Activated gamma-delta T cell treated with anti-CD3 and anti-CD28 coated beads, Interleukin-2, amount 50 U/mL, for 16 hours (primary cell): ENCODE measurements at regions not wholly inside any gene's neighbourhood (a gene's known extent, or its start where the extent isn't known, plus 50 kb on each side); places are given as distances from the start of the nearest gene placed in this dataset.
"Not testable (repeated sequence)": the region's sequence is repeated elsewhere in the genome, so short reads cannot be mapped to it uniquely, and the experiment has no call there.

Source experiments
- DNase-seq: peaks from one replicate; pipeline ENCODE4 v3.0.0-alpha.2; 2020; ENCODE audit warnings: low read depth

DNA sequence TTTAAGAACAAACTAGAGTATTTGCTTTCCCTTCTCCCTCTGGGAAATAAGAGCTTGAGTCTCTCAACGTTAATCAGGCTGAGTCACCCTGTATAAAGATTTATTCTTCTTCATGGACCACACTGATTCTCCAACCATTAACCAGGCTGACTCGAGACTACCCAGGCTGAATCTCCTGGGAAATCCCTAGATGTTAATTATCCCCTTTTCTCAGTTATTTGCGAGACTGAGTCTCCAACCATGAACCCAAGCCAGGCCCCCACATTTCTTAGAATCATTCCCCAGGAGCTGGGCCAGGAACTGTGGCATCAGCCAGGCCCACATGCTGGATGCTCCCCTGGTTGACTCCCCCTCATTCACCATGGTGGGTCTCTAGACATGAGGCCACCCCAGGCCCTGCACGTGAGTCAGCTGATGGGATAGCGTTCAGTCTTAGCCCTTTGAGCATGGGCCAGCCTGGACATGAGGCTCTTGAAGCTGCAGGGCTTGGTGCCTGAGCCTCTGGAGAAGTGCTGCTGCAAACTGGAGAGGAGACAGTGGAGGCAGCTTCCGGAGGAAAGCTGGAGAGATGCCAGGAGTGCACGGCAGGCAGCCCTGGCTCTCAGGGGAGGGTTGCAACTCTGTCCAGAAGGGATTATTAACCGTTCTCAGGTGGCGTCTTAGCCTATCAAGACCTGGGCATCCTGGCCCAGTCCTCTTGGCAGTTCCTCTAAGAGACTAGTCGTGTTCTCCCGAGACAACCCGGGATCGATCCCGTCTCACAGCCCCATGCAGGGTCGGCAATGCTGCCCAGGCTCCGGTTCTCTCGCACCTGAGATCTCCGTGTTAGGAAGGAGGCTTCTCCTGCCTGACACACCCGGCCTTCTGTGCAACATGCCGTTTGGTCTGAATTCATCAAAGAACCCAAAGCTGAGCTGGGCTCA is 296.6 kb downstream of the ADGRD1 start:
- no peak for DNase-seq

DNA sequence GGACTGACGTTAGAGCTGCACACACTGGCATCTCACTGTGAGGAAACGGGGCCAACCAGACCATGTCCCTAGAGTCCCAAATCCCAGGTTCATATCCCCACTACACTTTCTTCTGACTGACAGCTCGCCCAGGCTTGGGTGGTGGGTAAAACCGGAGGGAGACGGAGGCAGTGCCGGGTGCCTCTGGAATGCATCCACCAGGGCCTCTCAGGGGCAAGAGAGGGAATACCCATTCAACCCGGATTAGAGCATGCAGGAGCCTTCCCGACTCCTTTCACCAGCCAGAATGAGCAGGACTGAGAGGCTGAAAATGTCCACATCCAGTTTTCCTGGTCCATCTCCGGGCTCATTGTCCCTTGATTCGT is 297.2 kb downstream of the ADGRD1 start:
- no peak for DNase-seq

DNA sequence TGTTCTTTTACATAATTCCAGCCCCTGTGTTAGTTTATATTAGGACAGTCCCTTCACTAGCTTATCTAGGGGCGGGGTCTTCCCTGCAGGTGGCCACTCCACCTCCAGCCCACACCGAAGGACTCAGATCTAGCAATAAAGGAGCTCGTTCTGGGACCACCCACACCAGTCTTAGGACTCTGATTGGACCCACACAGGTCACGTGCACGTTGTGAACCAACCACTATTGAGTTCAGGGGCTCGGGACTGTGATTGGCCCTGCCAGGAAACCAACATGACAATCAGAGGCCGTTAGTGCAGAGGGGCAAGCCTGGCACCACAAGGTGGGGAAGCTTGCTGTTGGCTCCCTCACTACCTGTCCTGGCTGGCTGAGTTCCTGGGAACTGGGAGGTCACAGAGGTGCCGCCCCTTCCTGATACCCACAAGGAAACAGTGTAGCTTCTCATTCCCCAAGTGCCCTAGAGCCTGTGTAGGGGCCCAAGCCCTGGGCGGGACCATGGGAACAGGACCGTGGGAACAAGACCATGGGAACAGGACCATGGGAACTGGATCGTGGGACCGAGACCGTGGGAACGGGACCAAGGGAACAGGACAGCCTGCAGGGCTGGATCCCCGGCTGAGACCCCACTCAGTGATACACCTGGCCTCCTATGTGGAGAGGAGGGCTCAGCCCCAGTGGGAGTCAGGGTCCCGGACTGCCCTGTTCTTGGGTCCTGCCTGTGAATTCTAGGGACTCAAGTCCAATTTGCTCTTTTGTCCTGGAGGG is 297.8 kb downstream of the ADGRD1 start:
- DNase-seq = no peak

DNA sequence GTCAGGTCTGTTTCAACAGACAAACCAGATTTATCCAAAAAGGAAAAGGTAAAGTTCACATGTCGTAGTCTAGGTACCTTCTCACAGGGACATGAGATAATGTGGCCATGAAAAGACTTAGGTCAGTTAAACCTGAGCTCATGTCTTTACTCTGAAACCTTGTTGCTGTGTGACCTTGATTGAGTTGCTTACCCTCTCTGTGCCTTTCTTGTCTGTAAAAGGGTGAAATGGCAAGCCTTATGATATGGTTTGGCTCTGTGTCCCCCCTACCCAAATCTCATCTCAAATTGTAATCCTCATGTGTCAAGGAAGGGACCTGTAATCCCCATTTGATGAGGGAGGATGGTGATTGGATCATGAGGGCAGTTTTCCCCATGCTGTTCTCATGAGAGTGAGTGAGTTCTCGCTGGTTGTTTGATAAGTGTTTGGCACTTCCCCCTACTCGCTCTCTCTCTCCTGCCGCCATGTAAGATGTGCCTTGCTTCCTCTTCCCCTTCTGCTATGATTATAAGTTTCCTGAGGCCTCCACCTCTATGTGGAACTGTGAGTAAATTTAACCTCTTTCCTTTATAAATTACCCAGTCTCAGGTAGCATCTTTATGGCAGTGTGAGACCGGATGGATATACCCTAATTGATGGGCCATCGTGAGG is 299.8 kb downstream of the ADGRD1 start:
- DNase-seq = no peak

DNA sequence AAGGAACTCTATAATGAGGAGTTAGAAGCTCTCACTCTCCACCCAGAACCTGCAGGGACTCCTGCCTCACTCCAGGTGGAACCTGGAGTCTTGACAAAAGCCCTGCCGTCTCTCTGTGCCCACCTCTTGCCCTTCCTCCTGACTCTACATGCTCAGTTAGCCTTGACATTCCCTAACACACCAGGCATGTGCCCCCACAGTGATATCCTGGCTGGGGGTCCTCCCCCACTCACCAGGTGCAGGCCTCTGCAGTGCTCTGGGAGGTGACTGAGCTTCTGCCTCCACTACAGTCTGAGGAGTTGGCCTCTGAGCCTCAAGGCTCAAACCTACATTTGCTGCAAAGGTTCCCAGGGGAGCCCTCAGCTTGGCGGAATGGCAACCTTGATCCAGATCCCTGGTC is 300.7 kb downstream of the ADGRD1 start:
- no peak for DNase-seq

DNA sequence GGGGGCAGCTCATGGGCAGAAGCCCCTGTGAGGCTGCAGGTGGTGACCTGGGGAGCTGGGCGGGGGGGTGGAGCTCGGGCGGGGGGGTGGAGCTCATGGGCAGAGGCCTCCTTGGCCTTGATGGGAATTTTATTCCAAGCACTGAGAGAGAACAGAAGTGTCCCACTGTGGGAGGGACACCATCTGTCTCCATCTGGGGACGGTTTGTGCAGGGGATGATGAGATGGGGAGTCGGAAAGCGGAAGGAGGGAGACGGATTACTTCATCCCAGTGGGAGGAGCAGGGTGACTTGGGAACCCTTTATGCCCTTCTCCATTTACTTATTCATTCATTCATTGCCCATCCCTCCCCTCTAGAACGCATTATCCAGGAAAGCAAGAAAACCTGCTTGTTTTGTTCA is 304.7 kb downstream of the ADGRD1 start:
- DNase-seq = no peak

DNA sequence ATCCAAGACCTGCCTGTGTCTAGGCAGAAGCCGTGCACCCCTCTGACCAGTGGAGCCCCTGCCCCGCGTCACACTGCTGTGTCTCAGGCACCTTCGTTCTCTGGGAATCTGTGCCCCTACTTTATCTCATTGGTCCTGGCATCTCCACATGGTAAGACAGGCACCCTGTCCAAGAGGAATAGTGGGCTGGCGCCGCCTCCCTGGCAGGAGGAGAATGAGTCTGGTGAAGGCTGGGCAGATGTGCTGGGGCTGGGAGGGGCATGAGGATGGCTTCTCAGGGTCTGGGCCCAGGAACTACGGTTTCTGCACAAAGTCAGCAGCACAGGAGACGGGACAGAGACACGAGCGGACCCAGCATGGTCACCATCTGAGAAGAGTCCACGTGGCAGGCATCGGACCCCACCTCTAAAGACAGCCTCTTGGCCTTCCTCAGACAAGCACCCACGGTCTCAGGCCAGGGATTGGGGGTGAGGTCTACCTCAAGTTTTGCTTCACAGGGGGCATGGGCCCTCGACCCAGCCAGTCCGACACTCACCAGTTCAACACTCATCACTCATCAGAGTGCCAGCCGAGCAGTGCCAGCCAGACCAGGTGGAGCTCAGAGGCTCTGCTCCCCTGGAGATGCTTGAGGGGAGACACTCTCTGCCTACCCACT is 306.7 kb downstream of the ADGRD1 start:
- DNase-seq = no peak

DNA sequence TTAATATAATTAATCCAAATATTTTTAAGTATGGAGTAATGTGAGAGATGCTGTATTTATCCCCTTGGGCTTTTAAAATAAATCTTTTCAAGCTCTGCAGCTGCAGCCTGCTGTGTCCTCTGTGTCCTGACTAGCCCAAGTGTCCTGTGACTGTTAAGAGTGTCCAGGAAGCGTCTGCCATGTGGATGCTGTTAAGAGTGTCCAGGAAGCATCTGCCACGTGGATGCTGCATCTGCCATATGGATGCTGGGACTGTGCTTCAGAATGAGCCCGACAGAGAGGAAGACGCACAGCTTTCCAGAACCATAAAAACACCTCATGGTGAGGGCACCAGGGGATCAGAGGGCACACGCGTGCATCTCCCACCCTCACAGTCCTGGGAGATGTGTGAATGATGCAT is 307.2 kb downstream of the ADGRD1 start:
- DNase-seq = no peak

DNA sequence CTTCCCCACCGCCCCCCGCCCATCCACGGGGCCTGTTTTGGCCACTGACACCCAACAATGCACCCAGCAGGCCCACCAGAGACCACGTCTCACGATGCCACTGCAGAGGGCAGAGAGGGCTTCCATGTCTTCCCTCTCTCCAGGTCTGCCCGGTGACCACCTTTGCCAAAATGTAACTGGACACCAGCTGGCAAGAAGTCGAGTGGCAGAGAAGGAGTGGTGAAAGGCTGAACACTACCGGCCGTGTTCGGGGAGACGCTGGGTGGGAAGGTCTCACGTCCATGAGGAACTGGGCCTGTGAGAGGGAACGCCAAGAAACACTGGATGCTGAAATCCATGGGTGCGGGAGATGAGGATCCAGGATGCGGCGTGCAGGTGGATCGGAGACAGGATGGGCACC is 308.2 kb downstream of the ADGRD1 start:
- DNase-seq = no peak

DNA sequence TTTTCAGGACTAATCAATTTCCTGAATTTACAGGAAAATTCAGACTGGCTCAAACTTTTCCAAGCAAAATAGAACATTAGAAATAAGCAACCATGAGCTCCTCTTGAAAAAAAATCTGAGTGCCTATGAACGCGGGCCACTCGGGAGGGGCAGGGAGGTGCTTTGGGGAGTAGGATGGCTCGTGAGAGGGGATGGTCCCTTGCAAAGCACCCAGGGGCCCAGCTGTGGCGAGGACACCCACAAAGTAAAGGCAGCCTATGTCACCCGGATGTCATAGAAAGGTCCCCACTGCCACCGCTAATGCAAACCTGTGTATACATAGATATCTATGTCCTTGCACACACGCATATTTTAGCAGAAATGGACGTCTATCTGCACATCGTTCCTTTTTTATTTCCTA is 309.9 kb downstream of the ADGRD1 start:
- DNase-seq = no peak

DNA sequence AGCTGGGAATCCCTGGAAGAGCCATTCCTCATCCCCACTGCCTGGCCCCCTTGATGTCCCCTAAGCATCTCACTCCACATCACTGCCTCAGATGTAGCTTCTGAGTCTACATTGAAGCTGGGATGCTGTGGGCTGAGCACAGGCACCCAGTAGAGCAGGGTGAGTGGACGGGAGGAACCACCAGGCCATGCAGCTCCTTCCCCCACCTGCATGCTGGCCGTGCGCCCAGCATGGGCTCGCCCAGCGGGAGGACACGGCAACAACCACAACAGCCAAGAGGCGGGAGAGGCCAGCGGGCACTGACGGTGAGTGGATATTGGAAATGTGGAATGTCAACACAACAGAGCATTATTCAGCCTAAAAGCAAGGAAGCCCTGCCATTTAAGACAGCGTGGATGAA is 310.9 kb downstream of the ADGRD1 start:
- DNase-seq = no peak

DNA sequence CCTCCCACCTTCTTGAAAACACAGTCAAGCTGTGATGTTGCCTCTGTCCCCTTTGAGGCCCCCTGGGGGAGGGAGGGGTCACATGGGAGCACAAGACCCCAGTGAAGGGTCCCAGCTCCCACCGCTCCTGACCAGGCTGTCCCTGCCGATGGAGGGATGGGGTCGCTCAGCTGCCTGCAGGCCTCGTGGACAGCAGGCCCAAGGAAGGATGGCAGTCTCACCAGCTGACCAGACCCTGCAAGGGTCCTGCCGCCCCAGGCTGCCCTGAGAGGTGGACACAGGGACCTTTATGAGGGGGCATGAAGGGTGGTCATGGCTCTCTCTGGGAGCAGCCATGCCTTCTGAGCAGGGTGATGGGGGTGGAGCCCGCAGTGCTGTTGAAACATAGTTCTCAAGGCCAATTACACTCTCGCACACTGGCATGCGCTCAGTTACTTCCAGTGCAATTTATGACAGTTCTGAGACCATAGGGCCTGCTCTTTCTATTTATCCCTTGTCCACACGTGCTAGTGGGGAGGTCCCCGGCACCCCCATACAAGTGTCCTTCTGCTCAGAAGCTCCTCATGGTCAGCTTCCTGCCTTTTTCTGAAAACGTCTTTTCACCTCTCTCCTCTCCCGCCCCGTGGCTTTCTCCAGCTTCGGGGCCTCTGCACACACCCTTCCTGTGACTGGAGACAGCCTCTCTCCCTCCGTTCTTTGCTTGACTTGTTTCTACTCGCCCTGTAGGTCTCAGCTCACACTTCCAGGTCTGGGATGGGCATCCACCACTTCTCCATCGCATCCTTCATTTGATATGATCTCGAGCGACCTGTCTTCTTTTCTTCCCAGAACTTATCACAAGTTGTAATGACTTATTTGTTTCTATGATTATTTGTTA is 313.1 kb downstream of the ADGRD1 start:
- DNase-seq = no peak

DNA sequence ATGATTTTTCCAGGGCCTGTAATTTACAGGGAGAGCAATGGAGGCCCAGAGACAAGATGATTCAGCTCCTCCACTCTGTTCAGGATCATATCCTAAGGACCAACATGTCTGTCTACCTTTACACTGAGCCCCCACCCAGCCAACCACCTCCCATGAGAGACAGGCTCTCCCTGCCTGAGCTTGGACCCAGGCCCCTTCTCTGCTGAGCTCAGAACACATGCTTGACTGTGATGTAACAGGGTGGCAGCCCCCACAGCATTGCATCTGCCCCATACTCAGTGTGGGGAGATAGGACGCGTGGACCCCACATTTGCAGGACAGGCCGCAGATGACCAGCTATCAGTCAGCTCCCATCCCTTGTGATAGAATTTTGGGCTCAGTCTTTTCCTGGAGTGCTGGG is 313.9 kb downstream of the ADGRD1 start:
- DNase-seq = no peak

DNA sequence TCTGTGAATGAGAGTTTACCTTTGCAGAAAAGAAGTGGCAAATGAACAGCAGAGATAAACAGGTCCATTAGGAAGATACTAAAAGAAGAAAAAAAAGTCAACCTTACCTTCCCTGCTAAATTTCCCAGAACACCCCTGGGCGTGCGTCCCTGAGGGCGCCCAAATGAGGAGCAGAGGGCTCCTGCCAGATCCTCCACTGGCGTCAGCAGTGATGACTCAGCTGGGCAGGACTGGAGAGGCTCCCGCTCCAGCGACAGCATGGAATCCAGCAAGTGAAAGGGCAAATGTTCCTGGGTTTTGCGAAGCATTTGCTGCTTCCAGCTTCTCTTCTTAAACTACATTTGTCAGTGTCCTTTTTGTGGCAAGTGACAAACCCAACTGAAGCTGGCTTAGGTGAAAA is 314.4 kb downstream of the ADGRD1 start:
- not testable (repeated sequence) for DNase-seq

DNA sequence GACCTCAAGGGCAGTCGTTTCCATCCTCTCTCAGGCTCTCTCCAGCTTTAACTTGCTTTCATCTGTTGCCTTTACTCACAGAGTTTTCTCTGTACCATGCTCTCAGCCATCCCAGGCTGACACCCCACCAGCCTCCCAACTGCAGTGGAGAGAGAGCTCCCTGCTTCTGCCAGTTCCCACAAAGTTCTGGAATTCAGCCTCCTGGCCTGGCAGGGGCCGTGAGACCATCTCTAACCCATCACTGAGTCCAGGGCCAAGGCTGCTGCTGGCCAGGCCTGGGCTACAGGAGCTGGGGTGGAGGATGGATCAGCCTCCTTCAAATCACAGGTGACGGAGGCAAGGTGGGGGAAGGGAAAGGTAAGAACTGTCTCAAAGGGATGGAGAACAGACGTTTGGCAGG is 314.9 kb downstream of the ADGRD1 start:
- not testable (repeated sequence) for DNase-seq

DNA sequence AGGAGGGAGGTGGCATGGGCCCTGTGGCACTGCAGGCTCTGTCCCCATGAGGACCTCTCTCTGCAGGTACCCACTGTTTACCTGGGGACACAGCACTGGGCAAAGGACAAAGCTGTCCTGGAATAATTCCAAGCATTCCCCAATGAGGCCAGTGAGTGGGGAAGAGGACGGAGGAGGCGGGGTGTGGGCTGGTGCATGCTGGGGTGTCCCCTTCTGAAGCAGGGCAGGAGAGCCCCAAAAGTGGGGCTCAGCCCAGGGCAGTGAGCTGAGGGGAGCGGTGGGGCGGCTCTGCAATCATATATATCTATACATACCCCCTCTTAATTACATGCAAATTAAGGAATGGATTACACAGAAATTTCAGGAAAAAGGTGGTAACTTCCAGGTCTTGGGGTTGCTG is 315.8 kb downstream of the ADGRD1 start:
- no peak for DNase-seq

DNA sequence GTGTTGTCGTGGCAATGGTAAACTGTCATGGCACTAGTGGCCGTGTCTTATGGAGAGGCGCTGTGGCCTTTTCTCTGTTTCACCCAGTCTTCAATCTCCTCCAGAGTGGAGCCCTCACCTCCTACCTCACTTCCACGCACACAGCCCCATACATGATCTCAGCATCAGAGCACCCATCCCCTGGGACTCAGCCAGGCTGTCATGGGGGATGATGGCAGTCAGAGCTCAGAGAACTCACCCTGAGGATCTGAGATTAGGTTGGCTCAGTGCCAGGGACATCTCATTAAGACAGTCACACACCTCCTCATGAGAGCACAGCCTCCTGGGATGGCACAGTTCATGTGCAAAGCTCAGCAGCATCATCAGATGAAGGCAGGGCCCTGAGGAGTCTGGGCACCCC is 316.3 kb downstream of the ADGRD1 start:
- not testable (repeated sequence) for DNase-seq

DNA sequence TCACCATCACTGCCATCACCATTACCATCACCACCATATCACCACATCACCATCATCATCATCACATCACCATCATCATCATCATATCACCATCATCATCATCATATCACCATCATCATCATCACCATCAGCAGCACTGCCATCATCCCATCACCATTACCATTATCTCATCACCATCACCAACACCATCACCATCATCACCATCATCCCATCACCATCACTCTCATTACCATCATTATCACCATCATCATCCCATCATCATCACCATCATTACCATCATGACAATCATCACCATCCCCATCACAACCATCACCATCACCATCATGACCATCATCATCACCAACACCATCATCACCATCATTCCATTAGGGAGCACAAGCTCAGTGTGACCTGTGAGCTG is 318.0 kb downstream of the ADGRD1 start:
- no peak for DNase-seq

DNA sequence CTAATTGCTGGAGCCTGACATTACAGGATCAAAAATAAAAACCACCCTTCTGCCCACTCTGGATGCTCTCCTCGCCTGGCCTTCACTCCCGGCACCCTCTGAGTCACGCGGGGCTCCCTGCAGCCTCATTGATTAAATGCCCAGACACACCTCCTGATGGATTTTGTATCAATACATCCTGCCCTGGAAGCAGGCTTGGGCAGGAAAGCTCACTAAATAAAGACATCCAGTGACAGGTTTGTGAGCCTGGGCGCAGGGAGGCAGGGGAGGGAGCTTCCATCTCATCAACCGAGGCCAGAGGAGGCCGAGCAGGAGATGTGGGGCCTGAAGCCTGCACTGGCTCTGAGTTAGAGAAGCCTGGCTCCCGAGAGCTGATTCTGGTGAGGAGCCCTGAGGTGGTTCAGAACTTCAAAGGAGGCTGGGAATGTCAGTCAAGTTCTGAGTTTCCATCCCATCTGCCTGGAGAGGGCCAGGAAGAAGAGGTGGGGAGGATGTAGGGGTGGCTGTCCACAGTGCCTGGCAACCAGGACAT is 318.6 kb downstream of the ADGRD1 start:
- DNase-seq = not testable (repeated sequence)

DNA sequence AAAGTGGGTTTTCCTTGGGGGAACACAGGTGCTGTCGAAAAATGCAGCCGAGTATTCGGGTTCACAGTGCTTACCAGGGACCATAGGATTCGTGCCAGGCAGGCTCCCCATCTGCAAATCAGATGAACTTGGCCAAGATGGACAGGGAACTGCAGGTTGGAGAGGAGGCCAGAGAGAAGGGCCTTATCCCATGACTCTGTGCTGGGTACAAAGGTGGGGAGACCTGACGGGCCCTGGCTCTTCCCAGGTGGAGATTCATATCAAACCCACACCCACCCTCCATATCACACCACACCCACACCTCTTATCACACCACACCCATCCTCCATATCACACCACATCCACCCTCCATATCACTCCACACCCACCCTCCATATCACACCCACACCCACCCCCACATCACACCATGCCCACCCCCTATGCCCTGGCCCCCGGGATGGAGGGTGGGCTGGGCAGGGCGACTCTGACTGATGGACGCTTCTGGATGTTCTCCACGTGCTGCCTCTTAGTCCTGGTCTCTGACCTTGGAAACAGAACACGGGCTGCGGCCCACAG is 319.7 kb downstream of the ADGRD1 start:
- DNase-seq = no peak

DNA sequence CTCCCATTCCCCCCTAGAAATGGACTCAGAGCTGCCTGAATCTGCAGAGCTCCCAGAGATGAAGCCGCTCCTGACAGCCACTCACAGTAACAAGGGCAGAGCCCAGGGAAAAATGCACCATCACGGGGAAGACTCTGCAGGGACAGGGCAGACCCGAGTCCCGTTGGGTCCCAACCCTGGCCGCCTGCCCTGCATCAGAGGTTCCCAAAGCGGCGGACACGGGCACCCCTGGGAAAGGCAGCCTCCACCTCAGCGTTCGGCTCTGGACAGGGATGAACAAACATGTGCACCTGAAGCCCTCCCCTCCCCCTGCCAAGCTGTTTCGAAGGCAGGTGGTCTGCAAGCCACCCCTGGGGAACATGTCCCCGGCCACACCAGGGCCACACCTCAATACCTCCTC is 320.4 kb downstream of the ADGRD1 start:
- no peak for DNase-seq
